WTC11 (cell line): ENCODE measurements at regions not wholly inside any gene's neighbourhood (a gene's known extent, or its start where the extent isn't known, plus 50 kb on each side); places are given as distances from the start of the nearest gene placed in this dataset.

Experiments
- ATAC-seq: fragments of 200-7000 bp; cut with Tn5 transposase; 2 replicates; pipeline ENCODE4 v1.10.0; 2021; ENCODE audit warnings: mild to moderate bottlenecking, moderate library complexity
- CTCF ChIA-PET: fragments of 300-600 bp; sonication (Branson Sonifier 250); formaldehyde crosslinking; loops from one replicate; lab custom pipeline; 2021; ENCODE audit warnings: antibody characterized with exemption; lab: Charles Lee
- POLR2A ChIA-PET: fragments of 350-600 bp; sonication (Branson Sonifier 250); formaldehyde crosslinking; loops from one replicate; lab custom pipeline; 2021; ENCODE audit warnings: antibody characterized with exemption; lab: Charles Lee
- DNase-seq: peaks from one replicate; pipeline ENCODE4 v3.0.0; 2021; ENCODE audit warnings: low spot score
- H3K27ac Mint-ChIP-seq: 2 replicates; pipeline ENCODE4 v1.8.0; 2021; ENCODE audit warnings: mixed read lengths
- H3K27me3 Mint-ChIP-seq: 2 replicates; pipeline ENCODE4 v1.8.0; 2021; ENCODE audit warnings: low read depth, mild to moderate bottlenecking, moderate library complexity, mixed read lengths
- H3K36me3 Mint-ChIP-seq: 2 replicates; pipeline ENCODE4 v1.8.0; 2021; ENCODE audit warnings: mixed read lengths
- H3K4me1 Mint-ChIP-seq: 2 replicates; pipeline ENCODE4 v1.8.0; 2022; ENCODE audit warnings: mixed read lengths
- H3K4me3 Mint-ChIP-seq: 2 replicates; pipeline ENCODE4 v1.8.0; 2021; ENCODE audit warnings: mild to moderate bottlenecking, moderate library complexity, mixed read lengths
- H3K9me3 Mint-ChIP-seq: 2 replicates; pipeline ENCODE4 v1.8.0; 2021; ENCODE audit warnings: mixed read lengths
- ATF1 ChIP-seq: sonication (generic); formaldehyde crosslinking; IDR thresholded peaks from 2 replicates; pipeline ENCODE4 v1.8.1; 2023; ENCODE audit warnings: mild to moderate bottlenecking, moderate library complexity, missing genetic modification reagents
- ATF3 ChIP-seq: sonication (generic); formaldehyde crosslinking; conservative IDR thresholded peaks from 2 replicates; pipeline ENCODE4 v1.8.1; 2022; ENCODE audit warnings: mild to moderate bottlenecking, missing genetic modification reagents
- CREB1 ChIP-seq: sonication (generic); formaldehyde crosslinking; IDR thresholded peaks from 2 replicates; pipeline ENCODE4 v1.8.0; 2023; ENCODE audit warnings: mild to moderate bottlenecking, missing genetic modification reagents
- ELF4 ChIP-seq: sonication (generic); formaldehyde crosslinking; IDR thresholded peaks from 2 replicates; pipeline ENCODE4 v1.8.1; 2022; ENCODE audit warnings: low read depth, mild to moderate bottlenecking, moderate library complexity, missing genetic modification reagents
- ETV6 ChIP-seq: sonication (generic); formaldehyde crosslinking; IDR thresholded peaks from 2 replicates; pipeline ENCODE4 v1.8.1; 2022; ENCODE audit warnings: mild to moderate bottlenecking, missing genetic modification reagents
- FOXJ3 ChIP-seq: sonication (generic); formaldehyde crosslinking; IDR thresholded peaks from 2 replicates; pipeline ENCODE4 v1.9.0; 2021; ENCODE audit warnings: missing genetic modification reagents, mild to moderate bottlenecking, borderline replicate concordance
- FOXK1 ChIP-seq: sonication (generic); formaldehyde crosslinking; IDR thresholded peaks from 2 replicates; pipeline ENCODE4 v1.8.0; 2022; ENCODE audit warnings: mild to moderate bottlenecking, moderate library complexity, missing genetic modification reagents
- NFE2L1 ChIP-seq: sonication (generic); formaldehyde crosslinking; IDR thresholded peaks from 2 replicates; pipeline ENCODE4 v1.8.1; 2023; ENCODE audit warnings: missing genetic modification reagents
- OVOL2 ChIP-seq: fragments of 250-450 bp; sonication (Bioruptor Pico); IDR thresholded peaks from 2 replicates; pipeline ENCODE4 v1.9.0; 2021; ENCODE audit warnings: mild to moderate bottlenecking, borderline replicate concordance
- SOX15 ChIP-seq: fragments of 250-450 bp; sonication (Bioruptor Pico); IDR thresholded peaks from 2 replicates; pipeline ENCODE4 v1.9.0; 2021; ENCODE audit warnings: mild to moderate bottlenecking
- SP1 ChIP-seq: sonication (generic); formaldehyde crosslinking; conservative IDR thresholded peaks from 2 replicates; pipeline ENCODE4 v1.8.1; 2022; ENCODE audit warnings: missing genetic modification reagents
- TCF7 ChIP-seq: sonication (generic); formaldehyde crosslinking; IDR thresholded peaks from 2 replicates; pipeline ENCODE4 v1.8.0; 2022; ENCODE audit warnings: mild to moderate bottlenecking, low read depth, missing genetic modification reagents, moderate library complexity
- TP53 ChIP-seq: sonication (generic); formaldehyde crosslinking; IDR thresholded peaks from 2 replicates; pipeline ENCODE4 v1.8.1; 2023; ENCODE audit warnings: mild to moderate bottlenecking, missing genetic modification reagents
- ZMAT4 ChIP-seq: fragments of 250-450 bp; sonication (Bioruptor Pico); IDR thresholded peaks from 2 replicates; pipeline ENCODE4 v1.9.0; 2021; ENCODE audit warnings: mild to moderate bottlenecking
- ZNF317 ChIP-seq: sonication (generic); formaldehyde crosslinking; IDR thresholded peaks from 2 replicates; pipeline ENCODE4 v1.8.1; 2023; ENCODE audit warnings: low read depth, mild to moderate bottlenecking, moderate library complexity, missing genetic modification reagents, borderline replicate concordance
- TF ChIP-seq, protein P1 (sequence below): fragments of 250-450 bp; sonication (Bioruptor Pico); IDR thresholded peaks from 2 replicates; pipeline ENCODE4 v2.1.2; 2022; ENCODE audit warnings: mild to moderate bottlenecking, moderate library complexity
- TF ChIP-seq, protein P2 (sequence below): fragments of 250-450 bp; sonication (Bioruptor Pico); IDR thresholded peaks from 2 replicates; pipeline ENCODE4 v1.9.0; 2021; ENCODE audit warnings: mild to moderate bottlenecking
- TF ChIP-seq, protein P3 (sequence below): sonication (generic); formaldehyde crosslinking; IDR thresholded peaks from 2 replicates; pipeline ENCODE4 v1.8.1; 2022; ENCODE audit warnings: low read depth, missing genetic modification reagents, borderline replicate concordance
- TF ChIP-seq, protein P4 (sequence below): sonication (generic); formaldehyde crosslinking; IDR thresholded peaks from 2 replicates; pipeline ENCODE4 v1.8.1; 2022; ENCODE audit warnings: missing genetic modification reagents, borderline replicate concordance
- TF ChIP-seq, protein P5 (sequence below): sonication (generic); formaldehyde crosslinking; IDR thresholded peaks from 2 replicates; pipeline ENCODE4 v1.8.1; 2022; ENCODE audit warnings: mild to moderate bottlenecking, moderate library complexity, missing genetic modification reagents

GRCh38 chr12:113561068-113561780 is 89.6 kb upstream of the LHX5 start:
- Mint-ChIP-seq H3K4me1 (peaks cover 33% of the 10 kb centered on the region), H3K36me3 (no peaks in the 10 kb centered on the region), H3K9me3 (peaks cover 1% of the 10 kb centered on the region; the same call in 1 of the 2 replicates), H3K27ac (no peak overlapping the region; the same call in 1 of the 2 replicates), H3K27me3 (no peaks in the 10 kb centered on the region; the same call in 1 of the 2 replicates), H3K4me3 (no peak overlapping the region)
- ATAC-seq = no peak
- CTCF ChIA-PET = no interaction called here
- TF ChIP-seq, protein P1, sequence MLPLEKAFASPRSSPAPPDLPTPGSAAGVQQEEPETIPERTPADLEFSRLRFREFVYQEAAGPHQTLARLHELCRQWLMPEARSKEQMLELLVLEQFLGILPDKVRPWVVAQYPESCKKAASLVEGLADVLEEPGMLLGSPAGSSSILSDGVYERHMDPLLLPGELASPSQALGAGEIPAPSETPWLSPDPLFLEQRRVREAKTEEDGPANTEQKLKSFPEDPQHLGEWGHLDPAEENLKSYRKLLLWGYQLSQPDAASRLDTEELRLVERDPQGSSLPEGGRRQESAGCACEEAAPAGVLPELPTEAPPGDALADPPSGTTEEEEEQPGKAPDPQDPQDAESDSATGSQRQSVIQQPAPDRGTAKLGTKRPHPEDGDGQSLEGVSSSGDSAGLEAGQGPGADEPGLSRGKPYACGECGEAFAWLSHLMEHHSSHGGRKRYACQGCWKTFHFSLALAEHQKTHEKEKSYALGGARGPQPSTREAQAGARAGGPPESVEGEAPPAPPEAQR (CRISPR knock-in tag) = no peak
- no peak for TF ChIP-seq ATF3
- TF ChIP-seq NFE2L1 = no peak
- no peak for TF ChIP-seq OVOL2
- TF ChIP-seq ETV6 (CRISPR knock-in tag) = no peak
- TF ChIP-seq FOXJ3 (CRISPR knock-in tag) = no peak
- no peak for TF ChIP-seq ZNF317
- TF ChIP-seq FOXK1 (CRISPR knock-in tag) = no peak
- TF ChIP-seq, protein P2, sequence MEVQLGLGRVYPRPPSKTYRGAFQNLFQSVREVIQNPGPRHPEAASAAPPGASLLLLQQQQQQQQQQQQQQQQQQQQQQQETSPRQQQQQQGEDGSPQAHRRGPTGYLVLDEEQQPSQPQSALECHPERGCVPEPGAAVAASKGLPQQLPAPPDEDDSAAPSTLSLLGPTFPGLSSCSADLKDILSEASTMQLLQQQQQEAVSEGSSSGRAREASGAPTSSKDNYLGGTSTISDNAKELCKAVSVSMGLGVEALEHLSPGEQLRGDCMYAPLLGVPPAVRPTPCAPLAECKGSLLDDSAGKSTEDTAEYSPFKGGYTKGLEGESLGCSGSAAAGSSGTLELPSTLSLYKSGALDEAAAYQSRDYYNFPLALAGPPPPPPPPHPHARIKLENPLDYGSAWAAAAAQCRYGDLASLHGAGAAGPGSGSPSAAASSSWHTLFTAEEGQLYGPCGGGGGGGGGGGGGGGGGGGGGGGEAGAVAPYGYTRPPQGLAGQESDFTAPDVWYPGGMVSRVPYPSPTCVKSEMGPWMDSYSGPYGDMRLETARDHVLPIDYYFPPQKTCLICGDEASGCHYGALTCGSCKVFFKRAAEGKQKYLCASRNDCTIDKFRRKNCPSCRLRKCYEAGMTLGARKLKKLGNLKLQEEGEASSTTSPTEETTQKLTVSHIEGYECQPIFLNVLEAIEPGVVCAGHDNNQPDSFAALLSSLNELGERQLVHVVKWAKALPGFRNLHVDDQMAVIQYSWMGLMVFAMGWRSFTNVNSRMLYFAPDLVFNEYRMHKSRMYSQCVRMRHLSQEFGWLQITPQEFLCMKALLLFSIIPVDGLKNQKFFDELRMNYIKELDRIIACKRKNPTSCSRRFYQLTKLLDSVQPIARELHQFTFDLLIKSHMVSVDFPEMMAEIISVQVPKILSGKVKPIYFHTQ = no peak
- TF ChIP-seq, protein P3, sequence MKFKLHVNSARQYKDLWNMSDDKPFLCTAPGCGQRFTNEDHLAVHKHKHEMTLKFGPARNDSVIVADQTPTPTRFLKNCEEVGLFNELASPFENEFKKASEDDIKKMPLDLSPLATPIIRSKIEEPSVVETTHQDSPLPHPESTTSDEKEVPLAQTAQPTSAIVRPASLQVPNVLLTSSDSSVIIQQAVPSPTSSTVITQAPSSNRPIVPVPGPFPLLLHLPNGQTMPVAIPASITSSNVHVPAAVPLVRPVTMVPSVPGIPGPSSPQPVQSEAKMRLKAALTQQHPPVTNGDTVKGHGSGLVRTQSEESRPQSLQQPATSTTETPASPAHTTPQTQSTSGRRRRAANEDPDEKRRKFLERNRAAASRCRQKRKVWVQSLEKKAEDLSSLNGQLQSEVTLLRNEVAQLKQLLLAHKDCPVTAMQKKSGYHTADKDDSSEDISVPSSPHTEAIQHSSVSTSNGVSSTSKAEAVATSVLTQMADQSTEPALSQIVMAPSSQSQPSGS (CRISPR knock-in tag) = no peak
- TF ChIP-seq, protein P4, sequence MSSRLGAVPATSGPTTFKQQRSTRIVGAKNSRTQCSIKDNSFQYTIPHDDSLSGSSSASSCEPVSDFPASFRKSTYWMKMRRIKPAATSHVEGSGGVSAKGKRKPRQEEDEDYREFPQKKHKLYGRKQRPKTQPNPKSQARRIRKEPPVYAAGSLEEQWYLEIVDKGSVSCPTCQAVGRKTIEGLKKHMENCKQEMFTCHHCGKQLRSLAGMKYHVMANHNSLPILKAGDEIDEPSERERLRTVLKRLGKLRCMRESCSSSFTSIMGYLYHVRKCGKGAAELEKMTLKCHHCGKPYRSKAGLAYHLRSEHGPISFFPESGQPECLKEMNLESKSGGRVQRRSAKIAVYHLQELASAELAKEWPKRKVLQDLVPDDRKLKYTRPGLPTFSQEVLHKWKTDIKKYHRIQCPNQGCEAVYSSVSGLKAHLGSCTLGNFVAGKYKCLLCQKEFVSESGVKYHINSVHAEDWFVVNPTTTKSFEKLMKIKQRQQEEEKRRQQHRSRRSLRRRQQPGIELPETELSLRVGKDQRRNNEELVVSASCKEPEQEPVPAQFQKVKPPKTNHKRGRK = no peak
- TF ChIP-seq SP1 (CRISPR knock-in tag) = no peak
- TF ChIP-seq ATF1 (CRISPR knock-in tag) = no peak
- TF ChIP-seq ZMAT4 = no peak
- no peak for TF ChIP-seq TP53 (CRISPR knock-in tag)
- TF ChIP-seq TCF7 (CRISPR knock-in tag) = no peak
- TF ChIP-seq CREB1 = no peak
- TF ChIP-seq SOX15 (CRISPR knock-in tag) = no peak
- TF ChIP-seq, protein P5, sequence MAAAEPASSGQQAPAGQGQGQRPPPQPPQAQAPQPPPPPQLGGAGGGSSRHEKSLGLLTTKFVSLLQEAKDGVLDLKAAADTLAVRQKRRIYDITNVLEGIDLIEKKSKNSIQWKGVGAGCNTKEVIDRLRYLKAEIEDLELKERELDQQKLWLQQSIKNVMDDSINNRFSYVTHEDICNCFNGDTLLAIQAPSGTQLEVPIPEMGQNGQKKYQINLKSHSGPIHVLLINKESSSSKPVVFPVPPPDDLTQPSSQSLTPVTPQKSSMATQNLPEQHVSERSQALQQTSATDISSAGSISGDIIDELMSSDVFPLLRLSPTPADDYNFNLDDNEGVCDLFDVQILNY (CRISPR knock-in tag) = no peak
- no peak for TF ChIP-seq ELF4
- TF ChIP-seq, all 79 proteins: peak for 0
- POLR2A ChIA-PET = no interaction called here
- DNase-seq = no peak
